Lower leg skin (tissue), 4 donors: ENCODE measurements at regions not wholly inside any gene's neighbourhood (a gene's known extent, or its start where the extent isn't known, plus 50 kb on each side); places are given as distances from the start of the nearest gene placed in this dataset.

Experiments
- DNase-seq, 2 donors: peaks; one replicate each; pipeline ENCODE4 v3.0.0-alpha.2; 2019; ENCODE audit warnings: low spot score in 2 of 2
- H3K4me3 ChIP-seq: fragments of 200-600 bp; sonication (generic); 2 replicates; pipeline ENCODE4 v1.5.1; 2017; ENCODE audit warnings: mild to moderate bottlenecking, low read depth; ENCODE audit not compliant: poor library complexity, severe bottlenecking
- CTCF ChIP-seq, 3 donors: fragments of 450-650 bp; IDR thresholded peaks; one replicate each; pipeline ENCODE4 v1.5.1; 2016; ENCODE audit warnings: antibody characterized with exemption in 3 of 3, mild to moderate bottlenecking in 3 of 3, moderate library complexity in 2 of 3
- POLR2A ChIP-seq, 2 donors: fragments of 450-650 bp; IDR thresholded peaks; one replicate each; pipeline ENCODE4 v1.6.1; 2016 to 2017; ENCODE audit warnings: antibody characterized with exemption in 2 of 2, mild to moderate bottlenecking in 1 of 2, moderate library complexity in 1 of 2
- WGBS, 2 donors: methylation state at CpG; one replicate each; pipeline ENCODE4 v1.1.5; 2018; 5-methylcytosine and 5-hydroxymethylcytosine counted together
- intact Hi-C: fragments of 100-400 bp; cut with DNase I; formaldehyde crosslinking; loops from one replicate; pipeline ENCODE4 v1.15.0; 2023; ENCODE audit warnings: low total_unique reads

GRCh38 chr2:220224691-220225543 is 597.5 kb downstream of the SLC4A3 start:
- intact Hi-C loops = no loop called here

GRCh38 chr2:220226076-220226475 is 598.6 kb downstream of the SLC4A3 start:
- no peak for DNase-seq
- TF ChIP-seq CTCF (IDR thresholded peaks at IDR 0.05) (no peak), POLR2A (IDR thresholded peaks at IDR 0.05) (no peak)
- intact Hi-C loops = no loop called here
- no peak overlapping the region for H3K4me3 ChIP-seq
- WGBS, 2 donors = 75 to 81% methylated on average over 2 of the region's 2 CpGs

More at GRCh38 chr2:220224691-220225543, 597.5 kb downstream of the SLC4A3 start:
- 55 to 64% methylated on average over 4 of the region's 4 CpGs for WGBS, 2 donors
- TF ChIP-seq CTCF (IDR thresholded peaks at IDR 0.05) = no peak
- no peak for TF ChIP-seq POLR2A (IDR thresholded peaks at IDR 0.05)
- no peak overlapping the region for H3K4me3 ChIP-seq
- DNase-seq = no peak

GRCh38 chr2:220226546-220226945 is 599.1 kb downstream of the SLC4A3 start:
- WGBS, 2 donors = 88 to 93% methylated on average over 1 of the region's 1 CpG
- H3K4me3 ChIP-seq = no peak overlapping the region
- DNase-seq = no peak
- no peak for TF ChIP-seq CTCF (IDR thresholded peaks at IDR 0.05)
- no peak for TF ChIP-seq POLR2A (IDR thresholded peaks at IDR 0.05)
- intact Hi-C loops = no loop called here

- intact Hi-C loops = no loop called here
- 52 to 69% methylated on average over 4 of the region's 4 CpGs for WGBS, 2 donors
Measured at GRCh38 chr2:220227266-220227920, 600.0 kb downstream of the SLC4A3 start.

GRCh38 chr2:220228310-220229006 is 601.0 kb downstream of the SLC4A3 start:
- no peak for DNase-seq
- WGBS, 2 donors = 65 to 71% methylated on average over 8 of the region's 8 CpGs
- TF ChIP-seq POLR2A (IDR thresholded peaks at IDR 0.05) (no peak), CTCF (IDR thresholded peaks at IDR 0.05) (no peak)
- no peak overlapping the region for H3K4me3 ChIP-seq
- intact Hi-C loops = no loop called here

More at GRCh38 chr2:220227266-220227920, 600.0 kb downstream of the SLC4A3 start:
- TF ChIP-seq POLR2A (IDR thresholded peaks at IDR 0.05) = no peak
- TF ChIP-seq CTCF (IDR thresholded peaks at IDR 0.05) = no peak
- H3K4me3 ChIP-seq = no peak overlapping the region
- DNase-seq = no peak
